Colonic mucosa (tissue), 4 donors: ENCODE measurements at regions not wholly inside any gene's neighbourhood (a gene's known extent, or its start where the extent isn't known, plus 50 kb on each side); places are given as distances from the start of the nearest gene placed in this dataset.

Source experiments
- DNase-seq: peaks from one replicate; pipeline ENCODE4 v3.0.0-alpha.2; 2020
- H3K27ac ChIP-seq: fragments of 200-600 bp; one replicate; pipeline ENCODE4 v1.8.0; 2021
- H3K27me3 ChIP-seq: fragments of 200-600 bp; one replicate; pipeline ENCODE4 v1.8.0; 2021
- H3K36me3 ChIP-seq: fragments of 200-600 bp; one replicate; pipeline ENCODE4 v1.8.0; 2021
- H3K4me1 ChIP-seq: fragments of 200-600 bp; one replicate; pipeline ENCODE4 v1.8.0; 2021; ENCODE audit warnings: mild to moderate bottlenecking
- H3K4me3 ChIP-seq: fragments of 200-600 bp; one replicate; pipeline ENCODE4 v1.8.0; 2021
- H3K9ac ChIP-seq, 2 donors: one replicate each; pipeline ENCODE4 v1.7.0; 2013; ENCODE audit warnings: control low read depth in 2 of 2, low read depth in 2 of 2, low read length in 2 of 2
- H3K9me3 ChIP-seq: fragments of 200-600 bp; one replicate; pipeline ENCODE4 v1.8.0; 2021
- CTCF ChIP-seq: fragments of 200-600 bp; IDR thresholded peaks from one replicate; pipeline ENCODE4 v1.8.0; 2022; ENCODE audit warnings: antibody characterized with exemption, mild to moderate bottlenecking
- intact Hi-C: fragments of 100-400 bp; cut with DNase I; formaldehyde crosslinking; loops from one replicate; pipeline ENCODE4 v1.14.1; 2022
- donor health status: healthy.
- donor health status: DM: no; HTN: no; CAD: no.
- donor health status: DM: no; HTN: no; CAD: no.

GRCh38 chr20:11018668-11019170, 344.9 kb upstream of the JAG1 start:
- H3K27me3 ChIP-seq = no peaks in the 10 kb centered on the region
- H3K4me3 ChIP-seq = no peak overlapping the region
- no peak overlapping the region for H3K9ac ChIP-seq
- no peak for DNase-seq
- no peaks in the 10 kb centered on the region for H3K4me1 ChIP-seq
- H3K9me3 ChIP-seq = no peaks in the 10 kb centered on the region
- intact Hi-C loops = no loop called here
- no peaks in the 10 kb centered on the region for H3K36me3 ChIP-seq
- no peak for TF ChIP-seq CTCF
- no peak overlapping the region for H3K27ac ChIP-seq

- no peak overlapping the region for H3K9ac ChIP-seq
- no peak overlapping the region for H3K27ac ChIP-seq
- no peaks in the 10 kb centered on the region for H3K27me3 ChIP-seq
- H3K36me3 ChIP-seq = no peaks in the 10 kb centered on the region
- intact Hi-C loops = no loop called here
- H3K4me3 ChIP-seq = no peak overlapping the region
- no peak for DNase-seq
- TF ChIP-seq CTCF = no peak
- no peaks in the 10 kb centered on the region for H3K9me3 ChIP-seq
- no peaks in the 10 kb centered on the region for H3K4me1 ChIP-seq
Measured at GRCh38 chr20:11020712-11021111, 346.9 kb upstream of the JAG1 start.

GRCh38 chr20:11027224-11027623, 353.4 kb upstream of the JAG1 start:
- Histone ChIP-seq H3K36me3 (no peaks in the 10 kb centered on the region), H3K4me1 (no peaks in the 10 kb centered on the region), H3K9ac (no peak overlapping the region), H3K9me3 (no peaks in the 10 kb centered on the region), H3K4me3 (no peak overlapping the region), H3K27me3 (no peaks in the 10 kb centered on the region), H3K27ac (no peak overlapping the region)
- intact Hi-C loops = no loop called here
- TF ChIP-seq CTCF = no peak
- no peak for DNase-seq

GRCh38 chr20:11030351-11030750, 356.6 kb upstream of the JAG1 start:
- TF ChIP-seq CTCF = no peak

GRCh38 chr20:11031300-11031699, 357.5 kb upstream of the JAG1 start:
- DNase-seq = no peak
- H3K36me3 ChIP-seq = no peaks in the 10 kb centered on the region
- H3K27me3 ChIP-seq = no peaks in the 10 kb centered on the region
- intact Hi-C loops = no loop called here
- no peak overlapping the region for H3K4me3 ChIP-seq
- no peak overlapping the region for H3K9ac ChIP-seq
- no peaks in the 10 kb centered on the region for H3K9me3 ChIP-seq
- no peaks in the 10 kb centered on the region for H3K4me1 ChIP-seq
- no peak overlapping the region for H3K27ac ChIP-seq
- TF ChIP-seq CTCF = no peak

More at GRCh38 chr20:11030351-11030750, 356.6 kb upstream of the JAG1 start:
- H3K27ac ChIP-seq = no peak overlapping the region
- intact Hi-C loops = no loop called here
- H3K4me1 ChIP-seq = no peaks in the 10 kb centered on the region
- H3K27me3 ChIP-seq = no peaks in the 10 kb centered on the region
- no peak overlapping the region for H3K9ac ChIP-seq
- no peak overlapping the region for H3K4me3 ChIP-seq
- DNase-seq = no peak
- H3K9me3 ChIP-seq = no peaks in the 10 kb centered on the region
- no peaks in the 10 kb centered on the region for H3K36me3 ChIP-seq

GRCh38 chr20:11032611-11033010, 358.8 kb upstream of the JAG1 start:
- no peak for TF ChIP-seq CTCF
- Histone ChIP-seq H3K36me3 (no peaks in the 10 kb centered on the region), H3K4me1 (no peaks in the 10 kb centered on the region), H3K9me3 (no peaks in the 10 kb centered on the region), H3K4me3 (no peak overlapping the region), H3K27ac (no peak overlapping the region), H3K27me3 (no peaks in the 10 kb centered on the region), H3K9ac (no peak overlapping the region)
- intact Hi-C loops = no loop called here
- no peak for DNase-seq
